ENCODE measurements at regions not wholly inside any gene's neighbourhood (a gene's known extent, or its start where the extent isn't known, plus 50 kb on each side); places are given as distances from the start of the nearest gene placed in this dataset.

DNA sequence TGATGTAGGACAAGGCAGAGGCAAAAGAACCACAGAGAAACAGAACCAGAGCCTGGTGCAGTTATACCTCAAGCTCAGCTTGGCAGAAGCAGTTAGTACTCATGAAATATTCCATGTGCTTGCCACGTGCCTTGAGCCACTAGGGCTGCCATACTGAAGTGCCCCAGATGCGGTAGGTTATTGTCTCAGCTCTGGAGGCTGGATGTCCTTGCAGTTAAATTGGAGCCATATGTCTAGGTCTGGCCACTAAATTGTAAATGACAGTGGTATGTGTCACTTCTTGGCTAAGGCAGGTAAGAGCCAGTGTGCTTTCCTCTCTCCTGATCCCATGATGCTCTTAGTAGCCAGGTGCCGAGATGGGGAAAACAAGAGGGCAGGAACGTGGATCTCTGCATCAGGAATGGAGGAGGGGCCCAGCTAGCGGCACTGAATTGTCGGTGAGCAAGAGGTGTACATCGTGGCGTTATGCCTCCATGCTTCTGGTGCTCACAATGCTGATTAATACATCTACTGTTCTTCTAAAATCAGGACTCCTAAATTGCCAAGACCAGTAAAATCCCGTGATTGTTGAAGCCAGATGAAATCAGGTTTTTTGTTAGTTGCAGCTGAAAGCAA lies 73.5 kb downstream of the PSMG1 start:
- Mint-ChIP-seq H3K4me1 (no peaks in the 10 kb centered on the region), H3K9me3 (no peaks in the 10 kb centered on the region), H3K4me3 (no peak overlapping the region), H3K27ac (no peak overlapping the region), H3K27me3 (no peaks in the 10 kb centered on the region)
- DNase-seq = no peak
- no peak for ATAC-seq

DNA sequence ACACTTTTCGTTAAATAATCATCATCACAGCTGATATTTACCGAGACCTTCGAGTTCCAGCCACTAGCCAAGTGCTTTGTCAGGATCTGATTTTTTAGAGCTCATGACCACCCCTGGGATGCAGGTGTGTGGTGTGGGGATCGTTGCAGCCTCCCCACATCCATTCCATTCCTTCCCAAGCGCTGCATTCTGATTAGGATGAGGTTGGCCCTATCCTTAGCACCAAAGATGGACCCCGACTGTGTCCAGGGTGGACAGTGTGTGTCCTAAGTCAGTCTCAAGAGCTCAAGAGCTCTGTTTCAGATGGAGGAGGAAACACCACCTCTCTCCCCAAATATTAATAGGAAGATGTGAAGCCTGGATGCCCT lies 74.1 kb downstream of the PSMG1 start:
- no peak overlapping the region for H3K27ac Mint-ChIP-seq
- ATAC-seq (no peak), DNase-seq (no peak)
- no peaks in the 10 kb centered on the region for H3K9me3 Mint-ChIP-seq
- H3K27me3 Mint-ChIP-seq = no peaks in the 10 kb centered on the region
- H3K4me3 Mint-ChIP-seq = no peak overlapping the region
- H3K4me1 Mint-ChIP-seq = no peaks in the 10 kb centered on the region

DNA sequence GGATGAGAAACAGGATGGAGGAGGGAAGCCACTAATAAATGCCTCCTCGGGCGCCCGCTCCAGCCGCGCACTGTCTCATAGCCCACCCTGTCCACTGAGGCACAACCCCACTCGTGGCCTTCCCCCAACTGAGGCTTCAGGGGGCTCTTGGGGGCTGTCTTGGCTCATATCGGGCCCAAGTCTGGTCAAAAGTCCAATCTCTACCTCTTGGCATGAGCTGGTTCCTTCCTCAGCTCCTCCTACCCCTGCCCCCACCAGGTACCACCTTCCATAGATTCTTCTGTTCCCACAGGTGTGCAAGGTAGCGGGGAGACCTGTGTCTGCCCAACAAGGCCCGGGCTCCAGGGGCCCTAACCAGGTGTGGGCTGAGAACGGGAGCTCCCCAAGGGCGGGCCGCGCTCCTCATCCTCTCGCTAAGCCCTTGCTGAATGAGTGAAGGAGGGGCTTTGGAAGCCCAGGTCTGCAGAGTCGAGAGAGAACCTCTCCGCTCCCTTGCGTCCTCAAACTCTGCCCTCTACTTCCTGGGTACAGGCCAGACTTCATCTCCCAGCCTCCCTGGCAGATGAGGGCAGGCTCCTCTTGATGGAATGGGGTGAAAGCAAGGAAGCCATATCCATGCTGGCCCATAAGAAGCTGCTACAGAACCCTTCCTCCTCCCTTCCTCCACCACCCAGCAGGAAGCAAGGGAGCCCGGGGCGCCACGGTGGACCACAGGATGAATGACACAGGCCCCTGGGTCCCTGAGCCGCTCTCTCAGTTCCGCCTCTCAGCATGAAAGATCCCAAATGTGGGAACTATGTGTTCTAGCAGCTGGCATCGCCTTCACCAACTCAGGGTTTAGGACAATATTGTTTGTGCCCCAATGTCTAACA lies 74.7 kb downstream of the PSMG1 start:
- peaks cover 4% of the 10 kb centered on the region for H3K27me3 Mint-ChIP-seq
- no peak for DNase-seq
- H3K4me1 Mint-ChIP-seq = no peaks in the 10 kb centered on the region
- H3K9me3 Mint-ChIP-seq = no peaks in the 10 kb centered on the region
- no peak for ATAC-seq
- no peak overlapping the region for H3K4me3 Mint-ChIP-seq
- no peak overlapping the region for H3K27ac Mint-ChIP-seq

DNA sequence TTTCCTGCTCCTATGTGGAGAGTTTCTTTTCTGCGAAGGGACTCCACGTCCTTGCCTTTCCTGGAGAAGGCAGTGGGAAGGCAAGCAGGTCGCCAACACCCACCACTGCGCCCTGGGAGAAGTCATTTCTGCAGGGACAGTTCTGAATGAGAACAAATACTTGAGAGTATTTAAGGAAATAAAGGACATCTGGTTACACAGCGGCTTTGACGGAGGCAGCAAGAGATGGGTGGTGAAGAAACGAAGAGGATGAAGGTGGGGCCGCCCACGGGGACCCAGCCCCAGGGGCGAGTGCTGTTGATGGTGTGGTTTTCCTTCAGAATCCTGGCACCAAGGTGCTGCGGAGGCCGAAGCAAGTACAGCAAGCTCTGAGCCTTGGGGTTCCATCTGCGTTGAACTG lies 75.5 kb downstream of the PSMG1 start:
- H3K4me3 Mint-ChIP-seq = no peak overlapping the region
- H3K4me1 Mint-ChIP-seq = no peaks in the 10 kb centered on the region

DNA sequence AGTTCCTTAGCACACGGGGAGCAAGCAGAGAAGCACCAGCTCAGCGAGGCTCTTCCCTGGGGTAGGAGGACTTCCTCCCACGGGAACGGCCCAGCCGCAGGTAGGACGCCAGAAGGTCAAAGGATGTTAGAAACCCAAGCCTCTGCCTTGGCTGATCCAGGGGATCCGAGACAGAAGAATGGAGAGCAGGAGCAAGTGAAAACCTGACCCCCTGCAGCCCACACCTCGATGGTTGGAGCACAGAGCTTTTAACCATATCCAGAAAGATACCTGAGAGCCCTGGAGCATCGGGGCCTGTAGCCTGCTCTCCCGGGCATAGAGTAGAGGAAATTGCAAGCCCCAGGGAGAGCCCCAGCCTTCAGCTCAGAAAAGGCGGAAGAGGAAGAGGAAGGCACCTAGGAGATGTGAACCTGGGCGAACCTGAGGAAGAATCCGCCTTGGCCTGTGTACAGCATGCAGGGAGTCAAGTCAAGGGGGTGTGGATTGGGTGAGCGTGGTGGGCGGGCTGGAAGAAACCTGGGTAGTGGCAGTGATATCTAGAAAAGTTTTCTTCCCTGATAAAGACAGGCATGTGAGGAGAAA lies 76.3 kb downstream of the PSMG1 start:
- no peaks in the 10 kb centered on the region for H3K9me3 Mint-ChIP-seq
- no peak overlapping the region for H3K4me3 Mint-ChIP-seq
- peaks cover 7% of the 10 kb centered on the region for H3K27me3 Mint-ChIP-seq
- DNase-seq = no peak
- peak overlapping the region in 1 of 2 donors; percentile 27 for H3K27ac Mint-ChIP-seq
- no peaks in the 10 kb centered on the region for H3K4me1 Mint-ChIP-seq
- no peak for ATAC-seq

More for the DNA sequence above, 75.5 kb downstream of the PSMG1 start:
- no peak overlapping the region for H3K27ac Mint-ChIP-seq
- no peak for ATAC-seq
- H3K27me3 Mint-ChIP-seq = peaks cover 7% of the 10 kb centered on the region
- no peak for DNase-seq
- H3K9me3 Mint-ChIP-seq = no peaks in the 10 kb centered on the region

DNA sequence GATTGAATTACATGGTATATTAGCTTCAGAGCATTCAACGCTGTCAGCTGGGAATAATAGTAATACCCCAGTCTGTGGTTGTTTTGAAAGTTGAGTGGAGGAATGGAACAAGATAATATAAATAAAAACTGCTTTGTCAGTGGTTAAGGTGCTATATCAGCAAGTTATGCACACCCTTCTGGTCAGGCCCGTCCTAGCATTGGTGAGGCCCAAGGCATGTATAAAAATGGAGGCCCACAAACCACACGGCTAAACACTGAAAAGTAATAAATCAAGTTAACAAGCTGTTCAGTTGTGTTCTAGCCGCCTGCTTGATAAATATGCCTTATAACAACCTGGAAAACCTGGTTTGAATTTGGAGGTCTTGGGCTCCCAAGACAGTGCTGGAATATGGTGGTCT lies 77.4 kb downstream of the PSMG1 start:
- Mint-ChIP-seq H3K9me3 (no peaks in the 10 kb centered on the region), H3K4me3 (no peak overlapping the region), H3K27me3 (peaks cover 7% of the 10 kb centered on the region), H3K4me1 (no peaks in the 10 kb centered on the region), H3K27ac (no peak overlapping the region)
- ATAC-seq = no peak
- DNase-seq = no peak

DNA sequence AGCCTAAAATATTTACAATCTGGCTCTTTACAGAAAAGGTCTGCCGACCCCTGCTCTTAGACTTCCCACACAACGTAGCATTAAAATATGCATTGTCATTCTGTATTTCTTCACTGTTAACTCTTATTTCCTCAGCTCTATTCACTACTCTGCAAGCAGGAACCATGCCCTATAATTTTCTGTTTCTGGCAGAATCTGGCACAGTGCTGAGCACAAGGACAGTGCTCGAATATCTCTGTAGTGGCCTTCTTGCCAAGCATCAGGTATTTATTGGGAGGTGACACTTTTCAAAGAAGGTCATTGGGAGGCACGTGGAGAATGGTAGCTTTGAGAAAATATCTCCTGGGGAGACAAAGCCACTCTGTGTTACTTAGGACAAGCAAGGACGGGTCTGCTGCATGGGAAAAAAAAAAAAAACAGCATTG lies 77.9 kb downstream of the PSMG1 start:
- Mint-ChIP-seq H3K4me3 (no peak overlapping the region), H3K4me1 (no peaks in the 10 kb centered on the region), H3K27me3 (peaks cover 7% of the 10 kb centered on the region), H3K27ac (no peak overlapping the region), H3K9me3 (no peaks in the 10 kb centered on the region)
- no peak for ATAC-seq
- no peak for DNase-seq

DNA sequence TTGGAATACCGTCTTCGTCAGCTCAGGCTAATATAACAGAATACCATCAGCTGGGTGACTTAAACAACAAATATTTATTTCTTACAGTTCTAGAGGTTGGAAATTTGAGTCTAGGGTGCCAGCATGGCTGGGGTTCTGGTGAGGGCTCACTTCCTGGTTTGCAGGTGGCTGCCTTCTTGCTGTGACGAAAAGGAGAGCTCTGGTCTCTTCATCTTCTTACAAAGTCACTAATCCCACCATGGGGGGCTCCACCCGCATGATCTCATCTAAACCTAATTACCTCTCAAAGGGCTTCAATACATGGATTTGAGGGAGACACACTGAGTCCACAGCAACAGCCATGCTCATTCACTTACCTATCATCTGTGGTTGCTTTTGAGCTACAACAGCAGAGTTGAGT lies 78.3 kb downstream of the PSMG1 start:
- no peaks in the 10 kb centered on the region for H3K4me1 Mint-ChIP-seq
- H3K27me3 Mint-ChIP-seq = peaks cover 7% of the 10 kb centered on the region
- no peak overlapping the region for H3K27ac Mint-ChIP-seq
- DNase-seq (no peak), ATAC-seq (no peak)
- no peak overlapping the region for H3K4me3 Mint-ChIP-seq
- H3K9me3 Mint-ChIP-seq = no peaks in the 10 kb centered on the region

DNA sequence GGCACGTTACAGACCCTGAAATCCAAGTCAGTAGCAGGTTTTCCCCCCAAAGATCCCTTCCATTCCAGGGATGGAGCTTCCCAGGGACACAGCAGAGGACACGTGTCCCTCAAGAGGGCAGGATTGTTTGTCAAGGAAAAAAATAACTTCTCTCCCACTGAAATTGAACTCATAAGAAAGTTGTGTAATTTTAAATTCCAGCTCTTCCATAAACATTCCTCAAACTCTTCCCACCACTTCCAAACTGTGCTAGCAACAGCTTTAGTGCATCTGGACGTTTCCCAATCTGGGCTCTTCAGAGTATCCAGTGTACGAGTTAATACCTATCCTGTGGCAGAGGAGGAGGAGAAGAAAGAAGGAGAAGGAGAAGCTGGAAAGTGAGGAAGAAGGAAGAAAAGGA lies 79.6 kb downstream of the PSMG1 start:
- no peak overlapping the region for H3K4me3 Mint-ChIP-seq
- no peak overlapping the region for H3K27ac Mint-ChIP-seq
- H3K9me3 Mint-ChIP-seq = no peaks in the 10 kb centered on the region
- peaks cover 7% of the 10 kb centered on the region for H3K27me3 Mint-ChIP-seq
- ATAC-seq (no peak), DNase-seq (no peak)
- no peaks in the 10 kb centered on the region for H3K4me1 Mint-ChIP-seq

DNA sequence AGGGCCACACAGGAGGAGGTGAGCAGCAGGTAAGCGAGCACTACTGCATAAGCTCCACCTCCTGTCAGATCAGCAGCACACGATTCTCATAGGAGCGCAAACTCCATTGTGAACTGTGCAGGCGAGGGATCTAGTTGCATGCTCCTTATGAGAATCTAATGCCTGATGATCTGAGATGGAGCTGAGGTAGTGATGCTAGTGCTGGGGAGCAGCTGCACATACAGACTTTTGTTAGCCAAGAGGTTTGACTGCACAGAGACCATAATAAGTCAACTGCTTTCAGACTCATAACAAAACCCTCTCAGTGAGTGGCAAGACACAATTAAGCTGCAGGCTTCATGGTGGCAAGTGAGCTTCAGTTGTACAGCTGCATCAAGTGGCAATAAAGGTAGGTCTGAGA lies 83.4 kb downstream of the PSMG1 start:
- H3K4me1 Mint-ChIP-seq = no peaks in the 10 kb centered on the region
- H3K27ac Mint-ChIP-seq = no peak overlapping the region
- H3K4me3 Mint-ChIP-seq = no peak overlapping the region
- DNase-seq (no peak), ATAC-seq (no peak)
- H3K27me3 Mint-ChIP-seq = peaks cover 7% of the 10 kb centered on the region
- no peaks in the 10 kb centered on the region for H3K9me3 Mint-ChIP-seq

DNA sequence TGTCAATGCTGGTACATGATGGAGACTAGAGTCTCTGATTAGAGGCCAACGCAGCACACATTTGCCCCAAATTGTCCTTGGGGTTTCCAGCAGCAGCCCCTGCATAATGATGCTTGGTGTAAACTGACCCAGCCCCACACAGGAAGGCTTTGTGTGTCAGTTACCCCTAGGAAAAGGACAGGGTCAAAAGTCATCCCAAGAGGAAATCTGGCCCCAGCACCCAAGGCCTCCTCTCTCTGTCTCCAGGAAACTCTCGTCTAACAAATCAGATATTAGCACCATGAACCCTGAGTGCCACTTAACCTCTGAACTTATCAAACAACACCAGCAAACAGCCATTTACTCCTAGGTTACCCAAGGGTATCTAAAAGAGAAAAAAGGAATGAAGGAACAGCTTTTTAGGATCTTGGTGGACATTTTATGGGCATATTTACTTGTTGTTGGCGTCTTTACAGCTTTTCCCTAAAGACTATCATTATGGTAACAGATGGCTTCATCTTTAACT lies 84.5 kb downstream of the PSMG1 start:
- Mint-ChIP-seq H3K9me3 (no peaks in the 10 kb centered on the region), H3K27ac (no peak overlapping the region), H3K4me1 (peaks cover 10% of the 10 kb centered on the region), H3K27me3 (peaks cover 6% of the 10 kb centered on the region), H3K4me3 (no peak overlapping the region)
- no peak for ATAC-seq
- DNase-seq = no peak

DNA sequence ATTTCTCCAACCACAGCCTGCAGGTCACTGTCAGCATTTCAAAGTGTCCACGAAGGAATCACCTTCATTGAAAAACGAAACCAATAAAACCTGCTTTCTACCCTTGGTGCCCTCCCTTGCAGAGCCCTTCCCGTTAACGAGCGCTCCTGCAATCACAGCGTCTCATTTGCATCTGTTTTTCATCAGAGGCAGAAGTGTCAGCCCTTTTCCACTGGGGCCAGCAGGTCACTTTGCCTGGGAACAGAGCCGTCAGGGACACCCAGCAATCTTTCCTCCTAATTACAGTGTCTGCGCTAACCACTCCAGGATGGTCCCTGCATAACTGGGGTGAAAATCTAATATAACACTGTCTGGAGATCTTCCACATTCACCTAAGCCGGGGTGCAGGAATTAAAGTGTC lies 85.3 kb downstream of the PSMG1 start:
- Mint-ChIP-seq H3K4me1 (peaks cover 10% of the 10 kb centered on the region), H3K4me3 (no peak overlapping the region), H3K9me3 (no peaks in the 10 kb centered on the region), H3K27me3 (no peaks in the 10 kb centered on the region), H3K27ac (no peak overlapping the region)
- ATAC-seq = no peak
- no peak for DNase-seq

DNA sequence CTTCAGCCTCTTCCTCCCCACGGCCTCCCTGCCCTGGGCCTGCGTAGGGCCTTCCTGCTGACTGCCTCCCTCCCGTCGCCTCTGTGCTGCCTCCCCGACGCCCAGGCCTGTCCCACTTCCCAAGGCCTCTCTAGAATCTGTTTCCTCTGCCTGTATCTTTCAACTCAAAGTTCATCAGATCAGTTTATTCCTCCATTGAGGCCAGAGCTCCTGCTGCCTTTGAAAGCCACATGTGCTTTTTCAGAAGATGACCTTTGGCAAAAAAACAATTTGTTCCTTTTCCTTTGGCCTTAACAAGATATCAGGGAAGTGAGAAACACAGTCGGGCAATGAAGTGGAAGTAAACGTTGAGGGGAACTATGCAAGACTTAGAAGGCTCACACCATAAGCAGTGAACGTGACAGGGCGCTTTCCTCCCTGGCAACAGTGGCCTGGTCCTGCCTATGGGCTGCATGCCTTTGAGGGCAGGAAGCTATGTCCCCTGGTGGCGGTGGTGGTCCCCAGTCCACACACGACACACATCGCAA lies 85.9 kb downstream of the PSMG1 start:
- ATAC-seq (no peak), DNase-seq (no peak)
- Mint-ChIP-seq H3K9me3 (no peaks in the 10 kb centered on the region), H3K27me3 (no peaks in the 10 kb centered on the region), H3K4me1 (peaks cover 10% of the 10 kb centered on the region), H3K27ac (no peak overlapping the region), H3K4me3 (no peak overlapping the region)

DNA sequence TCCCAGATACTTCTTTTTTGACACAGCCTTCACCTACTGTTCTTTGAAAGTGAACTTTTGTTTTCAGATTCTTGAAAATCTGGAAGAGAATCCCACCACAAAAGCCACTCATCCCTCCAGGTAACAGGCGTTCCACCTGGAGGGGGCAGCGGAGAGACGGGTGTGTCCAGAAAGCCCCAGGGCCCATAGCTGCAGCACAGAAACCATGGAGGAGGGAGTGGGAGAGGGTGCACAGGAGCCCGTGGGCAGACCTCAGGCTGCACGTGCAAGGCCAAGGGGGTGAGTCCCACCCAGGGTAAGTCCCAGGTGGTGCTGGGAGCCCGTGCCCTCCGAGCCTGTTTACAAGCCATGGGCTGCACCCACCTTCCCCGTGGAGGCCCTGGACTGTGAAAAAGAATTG lies 86.5 kb downstream of the PSMG1 start:
- no peaks in the 10 kb centered on the region for H3K9me3 Mint-ChIP-seq
- peaks cover 10% of the 10 kb centered on the region for H3K4me1 Mint-ChIP-seq
- no peaks in the 10 kb centered on the region for H3K27me3 Mint-ChIP-seq
- DNase-seq (no peak), ATAC-seq (no peak)
- no peak overlapping the region for H3K4me3 Mint-ChIP-seq
- H3K27ac Mint-ChIP-seq = no peak overlapping the region

DNA sequence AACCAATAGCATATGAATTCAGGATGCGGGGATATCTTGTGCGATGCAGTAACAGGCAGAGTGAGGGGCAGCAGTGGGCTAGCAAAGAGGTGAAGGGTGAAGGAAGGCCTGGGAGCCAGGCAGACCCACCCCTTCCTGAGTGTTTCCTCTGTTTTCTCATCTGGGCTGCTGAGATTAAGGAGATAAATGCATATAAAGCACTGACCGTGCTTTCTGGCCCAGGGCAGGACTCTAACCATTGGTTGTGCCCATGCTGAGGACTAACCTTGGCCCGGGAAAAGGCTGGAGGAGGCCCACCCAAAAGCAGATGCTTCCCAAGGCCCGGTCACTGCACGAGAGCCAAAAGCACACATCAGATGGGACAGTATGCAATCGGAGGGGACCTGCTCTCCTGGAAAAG lies 87.6 kb downstream of the PSMG1 start:
- H3K27me3 Mint-ChIP-seq = no peaks in the 10 kb centered on the region
- DNase-seq (no peak), ATAC-seq (no peak)
- H3K9me3 Mint-ChIP-seq = no peaks in the 10 kb centered on the region
- no peak overlapping the region for H3K4me3 Mint-ChIP-seq
- no peak overlapping the region for H3K27ac Mint-ChIP-seq
- H3K4me1 Mint-ChIP-seq = peaks cover 10% of the 10 kb centered on the region
